Endothelial cell of umbilical vein (primary cell): ENCODE measurements at regions not wholly inside any gene's neighbourhood (a gene's known extent, or its start where the extent isn't known, plus 50 kb on each side); places are given as distances from the start of the nearest gene placed in this dataset.

ENCODE experiments used
- BruUV-seq: library from RNA; stranded (reverse); fragments of 400-500 nt; replicated peaks from 2 replicates; lab custom pipeline; 2021; lab: Mats Ljungman, UMichigan
- CTCF ChIA-PET: fragments of 300-600, 350-600 bp; sonication (Branson Sonifier 250); formaldehyde crosslinking; loops from one replicate; lab custom pipeline; 2021; ENCODE audit warnings: antibody characterized with exemption, inconsistent platforms; lab: Charles Lee
- POLR2A ChIA-PET: fragments of 300-600, 350-600 bp; sonication (Branson Sonifier 250); formaldehyde crosslinking; loops from one replicate; lab custom pipeline; 2021; ENCODE audit warnings: antibody characterized with exemption, inconsistent platforms; lab: Charles Lee
- DNase-seq: peaks from one replicate; pipeline ENCODE4 v3.0.0-alpha.2; 2011; ENCODE audit warnings: low read depth, low spot score
- FAIRE-seq: peaks from 2 replicates; lab custom pipeline; 2011; peaks lifted over from hg19 to GRCh38; lab: Jason Lieb, UNC
- H2AFZ ChIP-seq: 2 replicates; pipeline ENCODE4 v1.6.0; 2012; ENCODE audit warnings: low read depth, low read length, control low read depth, inconsistent platforms
- H3K27ac ChIP-seq: 2 replicates; pipeline ENCODE4 v1.5.1; 2011; ENCODE audit warnings: low read depth, mild to moderate bottlenecking, control low read depth, low read length, moderate library complexity; ENCODE audit not compliant: insufficient read depth
- H3K27me3 ChIP-seq, 2 experiments: 2 replicates each; pipeline versions ENCODE4 v1.6.0 to v1.6.1; 2011; ENCODE audit warnings: low read length in 2 of 2, mixed read lengths in 1 of 2; ENCODE audit not compliant: control insufficient read depth in 2 of 2, insufficient read depth in 2 of 2
- H3K36me3 ChIP-seq, 2 experiments: 2 replicates in 1 of 2; 3 replicates in 1 of 2; pipeline ENCODE4 v1.5.1; 2011; ENCODE audit warnings: low read length in 2 of 2, mild to moderate bottlenecking in 1 of 2, moderate library complexity in 1 of 2; ENCODE audit not compliant: control insufficient read depth in 2 of 2, insufficient read depth in 2 of 2; ENCODE audit errors: extremely low read depth in 1 of 2
- H3K4me1 ChIP-seq: 3 replicates; pipeline ENCODE4 v1.5.1; 2011; ENCODE audit warnings: mild to moderate bottlenecking, low read length; ENCODE audit not compliant: control insufficient read depth, insufficient read depth; ENCODE audit errors: extremely low read depth
- H3K4me2 ChIP-seq: 2 replicates; pipeline ENCODE4 v1.6.1; 2011; ENCODE audit warnings: low read length, control low read depth, mixed read lengths; ENCODE audit not compliant: insufficient read depth
- H3K4me3 ChIP-seq, 3 experiments: fragments of 200-600 bp in 1 of 3; sonication (generic), shearing (Covaris generic) in 1 of 3; replicated peaks in 1 of 3; 2 replicates each; pipeline ENCODE4 v1.5.1; 2011 to 2016; ENCODE audit warnings: control low read depth in 3 of 3, low read length in 3 of 3, mild to moderate bottlenecking in 2 of 3, inconsistent platforms in 1 of 3, low read depth in 1 of 3, moderate library complexity in 1 of 3; ENCODE audit not compliant: insufficient read depth in 1 of 3
- H3K79me2 ChIP-seq: 2 replicates; pipeline ENCODE4 v1.6.0; 2012; ENCODE audit warnings: low read length, inconsistent platforms; ENCODE audit not compliant: control insufficient read depth, insufficient read depth
- H3K9ac ChIP-seq: replicated peaks from 2 replicates; pipeline ENCODE3; 2011; ENCODE audit warnings: low read length, control low read depth; ENCODE audit not compliant: insufficient read depth; ENCODE audit errors: extremely low read depth
- H3K9me1 ChIP-seq: replicated peaks from 3 replicates; pipeline ENCODE4 v1.6.0; 2011; ENCODE audit warnings: mild to moderate bottlenecking, low read length; ENCODE audit not compliant: control insufficient read depth, insufficient read depth; ENCODE audit errors: extremely low read depth
- H3K9me3 ChIP-seq: replicated peaks from 2 replicates; pipeline ENCODE4 v1.5.1; 2012; ENCODE audit warnings: low read length, inconsistent platforms; ENCODE audit not compliant: control insufficient read depth, insufficient read depth
- H4K20me1 ChIP-seq: replicated peaks from 2 replicates; pipeline ENCODE3; 2011; ENCODE audit warnings: mild to moderate bottlenecking, low read length; ENCODE audit not compliant: control insufficient read depth, insufficient read depth; ENCODE audit errors: extremely low read depth
- EZH2 ChIP-seq: IDR thresholded peaks from 2 replicates; pipeline ENCODE4 v1.6.1; 2012; ENCODE audit warnings: borderline replicate concordance, low read depth, mild to moderate bottlenecking, moderate library complexity, low read length, inconsistent platforms; ENCODE audit not compliant: severe bottlenecking
- GATA2 ChIP-seq: IDR thresholded peaks from 2 replicates; pipeline ENCODE4 v1.7.0; 2011; ENCODE audit warnings: low read depth, mild to moderate bottlenecking, moderate library complexity, mixed read lengths, low read length; ENCODE audit not compliant: insufficient read length, insufficient read depth
- JUN ChIP-seq: IDR thresholded peaks from 2 replicates; pipeline ENCODE4 v1.6.1; 2011; ENCODE audit warnings: borderline replicate concordance, low read depth; ENCODE audit not compliant: insufficient read length, insufficient read depth
- MAX ChIP-seq: IDR thresholded peaks from 2 replicates; pipeline ENCODE4 v1.6.1; 2011; ENCODE audit not compliant: insufficient read depth, insufficient read length
- MYC ChIP-seq: IDR thresholded peaks from one replicate; pipeline ENCODE4 v1.6.1; 2011; ENCODE audit warnings: mild to moderate bottlenecking, low read depth, low read length
- POLR2A ChIP-seq: IDR thresholded peaks from 2 replicates; pipeline ENCODE4 v1.6.1; 2012; ENCODE audit warnings: low read depth, mild to moderate bottlenecking, control low read depth, low read length
- POLR2AphosphoS5 ChIP-seq: IDR thresholded peaks from 2 replicates; pipeline ENCODE4 v1.6.1; 2012; ENCODE audit warnings: low read depth, mild to moderate bottlenecking, control low read depth, low read length, moderate library complexity; ENCODE audit not compliant: insufficient read depth
- dilution Hi-C: fragments of 300-500 bp; cut with MboI; formaldehyde crosslinking; loops from one replicate; pipeline ENCODE4 v1.15.0; 2019; ENCODE audit warnings: low sequenced_read_pairs; ENCODE audit not compliant: extremely low pct_ligation_motif_present
- intact Hi-C: fragments of 100-400 bp; cut with micrococcal nuclease; formaldehyde crosslinking; loops from one replicate; pipeline ENCODE4 v1.10.0; 2022
- TF ChIP-seq, protein P1 (sequence below), 2 donors: IDR thresholded peaks; 1 replicate in 1 of 2; 2 replicates in 1 of 2; pipeline ENCODE4 v1.5.1; 2011; ENCODE audit warnings: low read length in 2 of 2, mild to moderate bottlenecking in 2 of 2, moderate library complexity in 2 of 2, control low read depth in 1 of 2, inconsistent platforms in 1 of 2, low read depth in 1 of 2; ENCODE audit not compliant: insufficient read depth in 1 of 2; ENCODE audit errors: extremely low read depth in 1 of 2

- Histone ChIP-seq H3K9ac (no peak overlapping the region), H3K9me3 (no peaks in the 10 kb centered on the region), H3K9me1 (no peaks in the 10 kb centered on the region), H3K36me3 (no peaks in the 10 kb centered on the region), H3K79me2 (no peaks in the 10 kb centered on the region), H3K4me3 (no peak overlapping the region), H3K4me2 (no peak overlapping the region), H3K27me3 (no peaks in the 10 kb centered on the region), H3K4me1 (no peaks in the 10 kb centered on the region), H4K20me1 (no peaks in the 10 kb centered on the region), H2AFZ (no peak overlapping the region), H3K27ac (no peak overlapping the region)
- dilution Hi-C loops (no loop called here), intact Hi-C loops (no loop called here)
- ChIA-PET CTCF (no interaction called here), POLR2A (no interaction called here)
- FAIRE-seq (no peak), DNase-seq (no peak)
- TF ChIP-seq MAX (no peak), JUN (no peak), GATA2 (no peak), EZH2 (no peak), POLR2A (no peak), POLR2AphosphoS5 (no peak), MYC (no peak)
- TF ChIP-seq, protein P1, sequence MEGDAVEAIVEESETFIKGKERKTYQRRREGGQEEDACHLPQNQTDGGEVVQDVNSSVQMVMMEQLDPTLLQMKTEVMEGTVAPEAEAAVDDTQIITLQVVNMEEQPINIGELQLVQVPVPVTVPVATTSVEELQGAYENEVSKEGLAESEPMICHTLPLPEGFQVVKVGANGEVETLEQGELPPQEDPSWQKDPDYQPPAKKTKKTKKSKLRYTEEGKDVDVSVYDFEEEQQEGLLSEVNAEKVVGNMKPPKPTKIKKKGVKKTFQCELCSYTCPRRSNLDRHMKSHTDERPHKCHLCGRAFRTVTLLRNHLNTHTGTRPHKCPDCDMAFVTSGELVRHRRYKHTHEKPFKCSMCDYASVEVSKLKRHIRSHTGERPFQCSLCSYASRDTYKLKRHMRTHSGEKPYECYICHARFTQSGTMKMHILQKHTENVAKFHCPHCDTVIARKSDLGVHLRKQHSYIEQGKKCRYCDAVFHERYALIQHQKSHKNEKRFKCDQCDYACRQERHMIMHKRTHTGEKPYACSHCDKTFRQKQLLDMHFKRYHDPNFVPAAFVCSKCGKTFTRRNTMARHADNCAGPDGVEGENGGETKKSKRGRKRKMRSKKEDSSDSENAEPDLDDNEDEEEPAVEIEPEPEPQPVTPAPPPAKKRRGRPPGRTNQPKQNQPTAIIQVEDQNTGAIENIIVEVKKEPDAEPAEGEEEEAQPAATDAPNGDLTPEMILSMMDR (IDR thresholded peaks at IDR 0.05; ENCODE audit: extremely low read depth in 1 of 2, insufficient read depth in 1 of 2, low read depth in 1 of 2, low read length in 2 of 2), result no peak
- BruUV-seq, result no TSS peak
Measured at GRCh38 chr11:119539583-119539982, 116.6 kb upstream of the THY1 start.
